ENCODE measurements at regions not wholly inside any gene's neighbourhood (a gene's known extent, or its start where the extent isn't known, plus 50 kb on each side); places are given as distances from the start of the nearest gene placed in this dataset.

DNA sequence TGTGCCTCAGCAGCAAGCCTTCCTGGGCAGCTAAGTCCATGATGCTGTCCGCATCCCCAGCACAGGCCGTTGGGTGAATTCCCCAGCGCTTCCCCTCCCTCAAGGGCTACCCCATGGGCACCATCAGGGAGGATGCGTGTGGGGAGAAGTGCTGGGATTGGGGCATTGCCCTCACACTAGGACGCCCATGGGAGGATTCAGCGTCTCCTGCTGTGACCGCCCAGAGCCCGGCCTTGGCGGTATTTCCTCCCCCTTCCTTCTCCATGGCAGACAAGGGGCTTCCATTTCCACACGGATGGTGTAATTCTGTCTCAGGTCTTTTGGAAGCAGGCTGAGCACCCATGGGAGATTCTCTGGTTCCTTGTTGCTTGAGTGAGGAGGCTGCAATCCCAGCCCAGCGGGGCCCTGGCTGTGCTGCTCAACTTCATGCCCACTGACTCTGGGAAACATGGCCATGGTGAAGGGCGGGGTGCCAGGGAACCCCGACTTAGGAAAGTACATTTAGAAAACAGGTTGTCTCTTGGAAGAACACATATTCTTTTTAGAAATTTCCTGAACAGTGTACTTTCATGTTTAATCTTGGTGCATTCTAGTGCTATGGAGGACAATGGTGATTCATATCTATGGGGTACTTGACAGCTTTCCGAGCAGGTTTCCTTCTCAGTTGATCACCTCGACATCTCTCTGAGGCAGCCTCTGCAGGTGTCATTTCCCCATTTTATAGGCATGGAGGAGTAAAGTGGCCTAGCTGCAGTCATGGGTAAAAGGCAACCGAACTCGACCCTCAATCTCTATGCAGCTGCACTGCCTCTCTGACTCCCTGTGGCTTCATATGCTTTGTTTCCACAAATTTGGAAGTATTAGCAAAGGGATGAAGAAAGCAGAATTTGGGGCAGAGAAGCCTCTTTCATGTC is 178.2 kb upstream of the CST7 start:
- Histone ChIP-seq H2BK12ac (ENCODE audit: low read length) (no peak overlapping the region), H3K9ac (ENCODE audit: low read depth, low read length, poor library complexity) (no peak overlapping the region), H3K23ac (ENCODE audit: low read depth, low read length, poor library complexity) (no peak overlapping the region), H2BK5ac (ENCODE audit: low read length) (no peak overlapping the region), H2AFZ (ENCODE audit: low read length) (no peak overlapping the region), H3K36me3 (replicated peaks in 1 of 2; ENCODE audit: control insufficient read depth in 2 of 2, insufficient read depth in 2 of 2, low read length in 2 of 2) (no peaks in the 10 kb centered on the region), H3K14ac (ENCODE audit: low read length) (no peak overlapping the region), H4K8ac (ENCODE audit: low read depth, low read length) (no peak overlapping the region), H3K9me3 (replicated peaks in 1 of 2; ENCODE audit: control insufficient read depth in 2 of 2, insufficient read depth in 1 of 2, low read depth in 1 of 2, low read length in 2 of 2) (no peaks in the 10 kb centered on the region), H3K27me3 (ENCODE audit: control insufficient read depth in 3 of 3, insufficient read depth in 3 of 3, low read depth in 1 of 3, low read length in 3 of 3) (peaks cover 0 to 4% (median 0%) of the 10 kb centered on the region in 3 experiments), H3K18ac (ENCODE audit: low read length) (no peak overlapping the region), H3K4me2 (ENCODE audit: insufficient read depth, low read length, poor library complexity, severe bottlenecking) (no peak overlapping the region), H3K4me1 (ENCODE audit: control insufficient read depth in 2 of 2, insufficient read depth in 1 of 2, low read depth in 1 of 2, low read length in 2 of 2) (peaks cover 0 to 3% of the 10 kb centered on the region in 2 donors), H2BK120ac (ENCODE audit: low read depth, low read length) (no peak overlapping the region), H3K27ac (replicated peaks; ENCODE audit: low read length) (no peak overlapping the region), H3K4ac (ENCODE audit: low read length) (no peak overlapping the region), H3K79me1 (ENCODE audit: low read depth, low read length) (no peaks in the 10 kb centered on the region), H2AK5ac (ENCODE audit: low read depth, low read length) (no peak overlapping the region), H2BK15ac (ENCODE audit: low read length) (no peak overlapping the region), H3K4me3 (ENCODE audit: low read length in 2 of 2) (no peak overlapping the region), H4K91ac (ENCODE audit: low read depth, low read length, poor library complexity) (no peak overlapping the region)
- no CpG with 5 or more reads among the region's 17 CpGs for WGBS, 2 donors (ENCODE audit: extremely low coverage in 2 of 2, insufficient read length in 2 of 2, insufficient replicate concordance in 1 of 2)
- no peak for DNase-seq (ENCODE audit: low spot score)

DNA sequence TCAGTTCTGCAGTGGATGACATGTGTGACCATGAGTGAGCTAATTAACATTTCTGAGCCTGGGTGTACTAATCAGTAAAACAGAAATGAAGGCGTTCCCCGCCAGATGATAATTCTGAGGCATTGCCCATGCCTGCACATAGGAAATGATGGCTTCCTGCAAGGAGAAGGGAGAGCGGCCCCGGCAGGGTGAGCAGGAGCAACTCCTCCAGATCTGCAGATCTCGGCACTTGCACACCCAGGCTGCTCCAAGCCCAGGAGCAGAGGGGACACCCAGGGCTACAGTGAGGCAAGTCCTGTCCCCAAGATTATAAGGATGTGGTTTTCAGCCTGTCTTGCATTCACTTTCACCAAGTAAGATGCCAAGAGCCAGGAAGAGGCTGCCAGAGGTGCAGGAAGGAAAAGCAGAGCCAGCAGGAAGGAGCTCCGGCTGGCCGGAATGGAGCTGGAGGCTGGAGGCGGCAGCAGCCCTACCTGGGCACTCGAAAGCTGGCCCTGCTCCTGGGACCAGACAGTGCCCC is 177.5 kb upstream of the CST7 start:
- no peak overlapping the region for H3K23ac ChIP-seq (ENCODE audit: low read depth, low read length, poor library complexity)
- no peak overlapping the region for H4K91ac ChIP-seq (ENCODE audit: low read depth, low read length, poor library complexity)
- no peaks in the 10 kb centered on the region for H3K79me1 ChIP-seq (ENCODE audit: low read depth, low read length)
- no peak overlapping the region for H2AFZ ChIP-seq (ENCODE audit: low read length)
- H3K14ac ChIP-seq (ENCODE audit: low read length), result no peak overlapping the region
- no peak overlapping the region for H2BK12ac ChIP-seq (ENCODE audit: low read length)
- no peak for DNase-seq (ENCODE audit: low spot score)
- no peak overlapping the region for H2BK120ac ChIP-seq (ENCODE audit: low read depth, low read length)
- no peaks in the 10 kb centered on the region for H3K9me3 ChIP-seq (replicated peaks in 1 of 2; ENCODE audit: control insufficient read depth in 2 of 2, insufficient read depth in 1 of 2, low read depth in 1 of 2, low read length in 2 of 2)
- no peak overlapping the region for H3K9ac ChIP-seq (ENCODE audit: low read depth, low read length, poor library complexity)
- no peak overlapping the region for H3K4me2 ChIP-seq (ENCODE audit: insufficient read depth, low read length, poor library complexity, severe bottlenecking)
- WGBS, 2 donors (ENCODE audit: extremely low coverage in 2 of 2, insufficient read length in 2 of 2, insufficient replicate concordance in 1 of 2), result no CpG with 5 or more reads among the region's 9 CpGs
- H3K36me3 ChIP-seq (replicated peaks in 1 of 2; ENCODE audit: control insufficient read depth in 2 of 2, insufficient read depth in 2 of 2, low read length in 2 of 2), result no peaks in the 10 kb centered on the region
- no peak overlapping the region for H2BK15ac ChIP-seq (ENCODE audit: low read length)
- no peak overlapping the region for H4K8ac ChIP-seq (ENCODE audit: low read depth, low read length)
- H3K18ac ChIP-seq (ENCODE audit: low read length), result peak overlapping the region; percentile 6
- peaks cover 0 to 4% (median 0%) of the 10 kb centered on the region in 3 experiments for H3K27me3 ChIP-seq (ENCODE audit: control insufficient read depth in 3 of 3, insufficient read depth in 3 of 3, low read depth in 1 of 3, low read length in 3 of 3)
- H3K4me3 ChIP-seq (ENCODE audit: low read length in 2 of 2), result no peak overlapping the region
- H3K27ac ChIP-seq (replicated peaks; ENCODE audit: low read length), result no peak overlapping the region
- no peak overlapping the region for H2AK5ac ChIP-seq (ENCODE audit: low read depth, low read length)
- no peak overlapping the region for H2BK5ac ChIP-seq (ENCODE audit: low read length)
- peaks cover 0 to 3% of the 10 kb centered on the region in 2 donors for H3K4me1 ChIP-seq (ENCODE audit: control insufficient read depth in 2 of 2, insufficient read depth in 1 of 2, low read depth in 1 of 2, low read length in 2 of 2)
- H3K4ac ChIP-seq (ENCODE audit: low read length), result no peak overlapping the region

- Histone ChIP-seq H3K23ac (ENCODE audit: low read depth, low read length, poor library complexity) (no peak overlapping the region), H3K36me3 (replicated peaks in 1 of 2; ENCODE audit: control insufficient read depth in 2 of 2, insufficient read depth in 2 of 2, low read length in 2 of 2) (no peaks in the 10 kb centered on the region), H2AFZ (ENCODE audit: low read length) (no peak overlapping the region), H3K4ac (ENCODE audit: low read length) (no peak overlapping the region), H3K79me1 (ENCODE audit: low read depth, low read length) (no peaks in the 10 kb centered on the region), H4K8ac (ENCODE audit: low read depth, low read length) (no peak overlapping the region), H2AK5ac (ENCODE audit: low read depth, low read length) (no peak overlapping the region), H3K14ac (ENCODE audit: low read length) (no peak overlapping the region), H2BK15ac (ENCODE audit: low read length) (no peak overlapping the region), H2BK120ac (ENCODE audit: low read depth, low read length) (no peak overlapping the region), H2BK5ac (ENCODE audit: low read length) (no peak overlapping the region), H3K4me3 (ENCODE audit: low read length in 2 of 2) (peak overlapping the region in 1 of 2 donors; percentile 6), H2BK12ac (ENCODE audit: low read length) (no peak overlapping the region), H3K27ac (replicated peaks; ENCODE audit: low read length) (no peak overlapping the region), H3K4me2 (ENCODE audit: insufficient read depth, low read length, poor library complexity, severe bottlenecking) (no peak overlapping the region), H3K27me3 (ENCODE audit: control insufficient read depth in 3 of 3, insufficient read depth in 3 of 3, low read depth in 1 of 3, low read length in 3 of 3) (peaks cover 0 to 4% (median 0%) of the 10 kb centered on the region in 3 experiments), H3K9me3 (replicated peaks in 1 of 2; ENCODE audit: control insufficient read depth in 2 of 2, insufficient read depth in 1 of 2, low read depth in 1 of 2, low read length in 2 of 2) (no peaks in the 10 kb centered on the region), H3K9ac (ENCODE audit: low read depth, low read length, poor library complexity) (no peak overlapping the region), H3K18ac (ENCODE audit: low read length) (no peak overlapping the region), H3K4me1 (ENCODE audit: control insufficient read depth in 2 of 2, insufficient read depth in 1 of 2, low read depth in 1 of 2, low read length in 2 of 2) (peaks cover 0 to 3% of the 10 kb centered on the region in 2 donors), H4K91ac (ENCODE audit: low read depth, low read length, poor library complexity) (no peak overlapping the region)
- DNase-seq (ENCODE audit: low spot score), result no peak
- WGBS, 2 donors (ENCODE audit: extremely low coverage in 2 of 2, insufficient read length in 2 of 2, insufficient replicate concordance in 1 of 2), result no CpG with 5 or more reads among the region's 10 CpGs
These were observed 176.4 kb upstream of the CST7 start for GRCh38 chr20:24772667-24773066.

- Histone ChIP-seq H2BK15ac (ENCODE audit: low read length) (no peak overlapping the region), H3K18ac (ENCODE audit: low read length) (no peak overlapping the region), H2AFZ (ENCODE audit: low read length) (no peak overlapping the region), H3K4me3 (ENCODE audit: low read length in 2 of 2) (no peak overlapping the region), H2BK12ac (ENCODE audit: low read length) (no peak overlapping the region), H3K79me1 (ENCODE audit: low read depth, low read length) (no peaks in the 10 kb centered on the region), H3K36me3 (replicated peaks in 1 of 2; ENCODE audit: control insufficient read depth in 2 of 2, insufficient read depth in 2 of 2, low read length in 2 of 2) (no peaks in the 10 kb centered on the region), H3K4ac (ENCODE audit: low read length) (no peak overlapping the region), H4K91ac (ENCODE audit: low read depth, low read length, poor library complexity) (no peak overlapping the region), H3K4me1 (ENCODE audit: control insufficient read depth in 2 of 2, insufficient read depth in 1 of 2, low read depth in 1 of 2, low read length in 2 of 2) (peaks cover 0 to under 1% of the 10 kb centered on the region in 2 donors), H2BK120ac (ENCODE audit: low read depth, low read length) (no peak overlapping the region), H3K9me3 (replicated peaks in 1 of 2; ENCODE audit: control insufficient read depth in 2 of 2, insufficient read depth in 1 of 2, low read depth in 1 of 2, low read length in 2 of 2) (no peaks in the 10 kb centered on the region), H2BK5ac (ENCODE audit: low read length) (no peak overlapping the region), H3K27me3 (ENCODE audit: control insufficient read depth in 3 of 3, insufficient read depth in 3 of 3, low read depth in 1 of 3, low read length in 3 of 3) (peaks cover 0 to 4% (median 0%) of the 10 kb centered on the region in 3 experiments), H3K4me2 (ENCODE audit: insufficient read depth, low read length, poor library complexity, severe bottlenecking) (no peak overlapping the region), H2AK5ac (ENCODE audit: low read depth, low read length) (no peak overlapping the region), H3K23ac (ENCODE audit: low read depth, low read length, poor library complexity) (no peak overlapping the region), H3K14ac (ENCODE audit: low read length) (no peak overlapping the region), H4K8ac (ENCODE audit: low read depth, low read length) (no peak overlapping the region), H3K27ac (replicated peaks; ENCODE audit: low read length) (no peak overlapping the region), H3K9ac (ENCODE audit: low read depth, low read length, poor library complexity) (no peak overlapping the region)
- no peak for DNase-seq (ENCODE audit: low spot score)
- no CpG with 5 or more reads among the region's 5 CpGs for WGBS, 2 donors (ENCODE audit: extremely low coverage in 2 of 2, insufficient read length in 2 of 2, insufficient replicate concordance in 1 of 2)
These were observed 175.9 kb upstream of the CST7 start for GRCh38 chr20:24773168-24773567.
